HCT116 (cell line): ENCODE measurements at regions not wholly inside any gene's neighbourhood (a gene's known extent, or its start where the extent isn't known, plus 50 kb on each side); places are given as distances from the start of the nearest gene placed in this dataset.

Experiments used
- ATAC-seq: fragments of 200-7000 bp; cut with Tn5 transposase; 2 replicates; pipeline ENCODE4 v1.9.1; 2020; ENCODE audit warnings: mild to moderate bottlenecking, moderate library complexity
- BruUV-seq: library from RNA; stranded (reverse); fragments of 400-500 nt; replicated peaks from 2 replicates; lab custom pipeline; 2021; lab: Mats Ljungman, UMichigan
- CTCF ChIA-PET: fragments of 300-600 bp; sonication (Branson Sonifier 250); formaldehyde crosslinking; loops from one replicate; lab custom pipeline; 2021; ENCODE audit warnings: antibody characterized with exemption; lab: Charles Lee
- POLR2A ChIA-PET: fragments of 300-600, 350-600 bp; sonication (Branson Sonifier 250); formaldehyde crosslinking; loops from one replicate; lab custom pipeline; 2021; ENCODE audit warnings: antibody characterized with exemption; lab: Charles Lee
- RAD21 ChIA-PET, 2 experiments: fragments of 300-600 bp; sonication (Branson Sonifier 250); formaldehyde crosslinking; loops; one replicate each; lab custom pipeline; 2023; ENCODE audit warnings: low total read pairs in 2 of 2; ENCODE audit not compliant: uncharacterized antibody in 2 of 2, unreplicated experiment in 2 of 2, low non-redundant PET in 1 of 2; lab: Charles Lee
- DNase-seq: peaks from one replicate; pipeline ENCODE4 v3.0.0-alpha.2; 2010; ENCODE audit warnings: low read depth, low spot score
- H2AFZ ChIP-seq: fragments of 200-600 bp; shearing (Covaris generic), sonication (generic); 2 replicates; pipeline ENCODE4 v1.6.1; 2017; ENCODE audit warnings: low read depth, mixed run types, mixed read lengths, antibody characterized with exemption, low read length; ENCODE audit not compliant: poor library complexity, severe bottlenecking
- H3K27ac ChIP-seq: 2 replicates; pipeline ENCODE4 v1.5.1; 2012; ENCODE audit warnings: low read depth, low read length
- H3K27me3 ChIP-seq: fragments of 200-600 bp; sonication (generic); 2 replicates; pipeline ENCODE4 v1.6.1; 2016; ENCODE audit warnings: mixed run types, low read length, mixed read lengths; ENCODE audit not compliant: insufficient read depth
- H3K36me3 ChIP-seq, 2 experiments: fragments of 200-500 bp in 1 of 2; fragments of 200-600 bp in 1 of 2; sonication (Bioruptor generic) in 1 of 2; sonication (generic) in 1 of 2; 2 replicates each; pipeline versions ENCODE4 v1.5.1 to v1.6.1; 2014 to 2016; ENCODE audit warnings: low read length in 2 of 2, inconsistent platforms in 1 of 2, mixed read lengths in 1 of 2, mixed run types in 1 of 2; ENCODE audit not compliant: insufficient read depth in 2 of 2, control insufficient read depth in 1 of 2
- H3K4me1 ChIP-seq, 2 experiments: fragments of 200-600 bp in 1 of 2; sonication (generic) in 1 of 2; 2 replicates each; pipeline versions ENCODE4 v1.5.1 to v1.6.1; 2012 to 2017; ENCODE audit warnings: low read length in 2 of 2, inconsistent platforms in 1 of 2, mild to moderate bottlenecking in 1 of 2, mixed read lengths in 1 of 2, mixed run types in 1 of 2, moderate library complexity in 1 of 2; ENCODE audit not compliant: insufficient read depth in 2 of 2, control insufficient read depth in 1 of 2
- H3K4me2 ChIP-seq: fragments of 200-600 bp; sonication (generic); 2 replicates; pipeline ENCODE4 v1.6.1; 2017; ENCODE audit warnings: mixed run types, low read length, mixed read lengths
- H3K4me3 ChIP-seq, 2 experiments: fragments of 200-600 bp in 1 of 2; sonication (generic) in 1 of 2; replicated peaks in 1 of 2; 2 replicates each; pipeline ENCODE4 v1.5.1; 2011 to 2016; ENCODE audit warnings: low read length in 2 of 2, control low read depth in 1 of 2, low read depth in 1 of 2, mild to moderate bottlenecking in 1 of 2, mixed read lengths in 1 of 2, mixed run types in 1 of 2
- H3K79me2 ChIP-seq: fragments of 200-600 bp; sonication (generic); 2 replicates; pipeline ENCODE4 v1.6.1; 2017; ENCODE audit warnings: mild to moderate bottlenecking, mixed run types, low read length, moderate library complexity, mixed read lengths; ENCODE audit not compliant: insufficient read depth
- H3K9ac ChIP-seq: fragments of 200-600 bp; sonication (generic); 2 replicates; pipeline ENCODE4 v1.6.1; 2016; ENCODE audit warnings: low read length, mixed read lengths
- H3K9me2 ChIP-seq: fragments of 200-600 bp; sonication (generic), shearing (Covaris generic); 2 replicates; pipeline ENCODE4 v1.6.1; 2017; ENCODE audit warnings: mixed run types, mild to moderate bottlenecking, moderate library complexity; ENCODE audit not compliant: insufficient read depth
- H3K9me3 ChIP-seq, 2 experiments: fragments of 200-500 bp in 1 of 2; fragments of 200-600 bp in 1 of 2; sonication (Bioruptor generic) in 1 of 2; sonication (generic) in 1 of 2; 2 replicates each; pipeline ENCODE4 v1.6.1; 2014 to 2017; ENCODE audit warnings: low read length in 2 of 2, mixed read lengths in 2 of 2, inconsistent platforms in 1 of 2, low read depth in 1 of 2, mild to moderate bottlenecking in 1 of 2, mixed run types in 1 of 2, moderate library complexity in 1 of 2; ENCODE audit not compliant: control insufficient read depth in 1 of 2, insufficient read depth in 1 of 2
- H4K20me1 ChIP-seq: fragments of 200-600 bp; sonication (generic), shearing (Covaris generic); 2 replicates; pipeline ENCODE4 v1.6.1; 2017; ENCODE audit warnings: mixed run types, mild to moderate bottlenecking, moderate library complexity; ENCODE audit not compliant: insufficient read depth
- intact Hi-C: fragments of 100-400 bp; cut with micrococcal nuclease; formaldehyde crosslinking; loops from 2 replicates; pipeline ENCODE4 v1.10.0; 2022
- TF ChIP-seq, protein P1 (sequence below): IDR thresholded peaks from 2 replicates; pipeline ENCODE4 v1.6.1; 2012
- TF ChIP-seq, protein P2 (sequence below): IDR thresholded peaks from 2 replicates; pipeline ENCODE4 v1.6.1; 2012; ENCODE audit warnings: low read depth

DNA sequence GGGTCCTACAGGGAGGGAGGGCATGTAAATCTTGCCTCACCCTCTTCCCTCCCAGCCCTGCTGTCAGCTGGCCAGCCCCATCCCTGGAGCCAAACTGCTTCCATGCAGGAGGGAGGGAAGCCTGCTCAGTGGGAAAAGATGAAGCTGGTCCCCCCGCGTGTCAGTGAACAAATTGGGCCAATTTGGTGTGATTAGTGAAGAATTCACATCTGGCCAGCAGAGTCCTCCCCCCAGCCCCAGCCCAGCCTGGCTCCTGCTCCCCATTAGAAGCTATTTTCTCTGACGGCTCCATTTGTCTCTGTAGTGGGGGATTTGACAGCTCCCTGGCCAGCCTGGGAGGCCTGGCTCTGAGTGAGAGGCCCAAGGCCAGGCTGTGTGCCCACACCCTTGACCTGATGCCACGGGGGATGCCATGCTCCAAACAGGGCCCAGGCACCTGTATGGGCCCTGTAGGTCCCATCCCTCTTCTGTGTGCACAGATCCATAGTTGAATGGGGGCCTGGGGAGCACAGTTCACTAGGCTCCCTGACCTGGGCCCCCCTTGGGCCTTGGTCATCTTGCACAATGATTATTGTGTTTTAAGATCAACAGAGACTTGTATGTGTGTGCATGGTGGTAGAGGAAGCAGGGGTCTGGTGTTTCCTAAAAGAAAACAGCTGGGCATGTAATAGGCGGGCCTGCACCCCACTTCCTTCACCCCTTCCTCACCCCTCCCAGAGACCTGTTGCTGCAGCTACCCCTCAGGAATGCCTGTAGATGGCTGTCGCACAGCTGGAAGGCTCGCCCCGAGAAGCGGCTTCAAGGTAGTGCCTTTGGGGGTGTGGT lies 50.7 kb upstream of the TAC4 start:
- DNase-seq (no peak), ATAC-seq (no peak)
- Histone ChIP-seq H3K4me1 (peaks cover 26 to 36% of the 10 kb centered on the region in 2 experiments), H3K27me3 (peaks cover 1% of the 10 kb centered on the region; the same call in 1 of the 2 replicates), H3K9ac (no peak overlapping the region), H3K4me2 (no peak overlapping the region), H3K4me3 (no peak overlapping the region), H4K20me1 (no peaks in the 10 kb centered on the region), H3K79me2 (no peaks in the 10 kb centered on the region), H3K27ac (no peak overlapping the region), H2AFZ (no peak overlapping the region), H3K36me3 (no peaks in the 10 kb centered on the region), H3K9me3 (no peaks in the 10 kb centered on the region), H3K9me2 (no peaks in the 10 kb centered on the region)
- TF ChIP-seq, protein P1, sequence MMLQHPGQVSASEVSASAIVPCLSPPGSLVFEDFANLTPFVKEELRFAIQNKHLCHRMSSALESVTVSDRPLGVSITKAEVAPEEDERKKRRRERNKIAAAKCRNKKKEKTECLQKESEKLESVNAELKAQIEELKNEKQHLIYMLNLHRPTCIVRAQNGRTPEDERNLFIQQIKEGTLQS = no peak
- TF ChIP-seq, protein P2, sequence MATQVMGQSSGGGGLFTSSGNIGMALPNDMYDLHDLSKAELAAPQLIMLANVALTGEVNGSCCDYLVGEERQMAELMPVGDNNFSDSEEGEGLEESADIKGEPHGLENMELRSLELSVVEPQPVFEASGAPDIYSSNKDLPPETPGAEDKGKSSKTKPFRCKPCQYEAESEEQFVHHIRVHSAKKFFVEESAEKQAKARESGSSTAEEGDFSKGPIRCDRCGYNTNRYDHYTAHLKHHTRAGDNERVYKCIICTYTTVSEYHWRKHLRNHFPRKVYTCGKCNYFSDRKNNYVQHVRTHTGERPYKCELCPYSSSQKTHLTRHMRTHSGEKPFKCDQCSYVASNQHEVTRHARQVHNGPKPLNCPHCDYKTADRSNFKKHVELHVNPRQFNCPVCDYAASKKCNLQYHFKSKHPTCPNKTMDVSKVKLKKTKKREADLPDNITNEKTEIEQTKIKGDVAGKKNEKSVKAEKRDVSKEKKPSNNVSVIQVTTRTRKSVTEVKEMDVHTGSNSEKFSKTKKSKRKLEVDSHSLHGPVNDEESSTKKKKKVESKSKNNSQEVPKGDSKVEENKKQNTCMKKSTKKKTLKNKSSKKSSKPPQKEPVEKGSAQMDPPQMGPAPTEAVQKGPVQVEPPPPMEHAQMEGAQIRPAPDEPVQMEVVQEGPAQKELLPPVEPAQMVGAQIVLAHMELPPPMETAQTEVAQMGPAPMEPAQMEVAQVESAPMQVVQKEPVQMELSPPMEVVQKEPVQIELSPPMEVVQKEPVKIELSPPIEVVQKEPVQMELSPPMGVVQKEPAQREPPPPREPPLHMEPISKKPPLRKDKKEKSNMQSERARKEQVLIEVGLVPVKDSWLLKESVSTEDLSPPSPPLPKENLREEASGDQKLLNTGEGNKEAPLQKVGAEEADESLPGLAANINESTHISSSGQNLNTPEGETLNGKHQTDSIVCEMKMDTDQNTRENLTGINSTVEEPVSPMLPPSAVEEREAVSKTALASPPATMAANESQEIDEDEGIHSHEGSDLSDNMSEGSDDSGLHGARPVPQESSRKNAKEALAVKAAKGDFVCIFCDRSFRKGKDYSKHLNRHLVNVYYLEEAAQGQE = no peak
- ChIA-PET RAD21 (interaction anchor here (0.9 to 1.3 kb wide), 4 partner anchors 54 to 100 kb away, joined by 4 to 27 read pairs (median 8); no protein-coding TSS in a partner anchor), CTCF (interaction anchor here (0.7 to 3.5 kb wide), 7 partner anchors 12 to 99 kb away, joined by 3 to 100 read pairs (median 4); partner anchors contain the start of gene DLX3), POLR2A (interaction anchor here (1.0 to 1.2 kb wide), 2 partner anchors 11 to 98 kb away, joined by 3 to 4 read pairs; no protein-coding TSS in a partner anchor)
- intact Hi-C loops = loop anchor here (1.0 kb wide), 1 partner anchor 98 kb away; no protein-coding TSS in a partner anchor
- no TSS peak for BruUV-seq
